A204.1 (cell line): ENCODE measurements at regions not wholly inside any gene's neighbourhood (a gene's known extent, or its start where the extent isn't known, plus 50 kb on each side); places are given as distances from the start of the nearest gene placed in this dataset.
"Not testable (repeated sequence)": the region's sequence is repeated elsewhere in the genome, so short reads cannot be mapped to it uniquely, and the experiment has no call there.

Source experiments
- FAIRE-seq: peaks from 2 replicates; lab custom pipeline; 2012; peaks lifted over from hg19 to GRCh38; lab: Jason Lieb, UNC

GRCh38 chr1:87963556-87963955, 634.9 kb downstream of the LMO4 start:
- FAIRE-seq = no peak

- FAIRE-seq = no peak
Measured at GRCh38 chr1:87965193-87965592, 636.5 kb downstream of the LMO4 start.

GRCh38 chr1:87968197-87968955, 639.7 kb downstream of the LMO4 start:
- no peak for FAIRE-seq

- no peak for FAIRE-seq
Measured at GRCh38 chr1:87969040-87969439, 640.4 kb downstream of the LMO4 start.

GRCh38 chr1:87972811-87973210, 644.1 kb downstream of the LMO4 start:
- no peak for FAIRE-seq

- FAIRE-seq = no peak
Measured at GRCh38 chr1:87973896-87974295, 645.2 kb downstream of the LMO4 start.

- no peak for FAIRE-seq
Measured at GRCh38 chr1:87976316-87976715, 647.6 kb downstream of the LMO4 start.

- FAIRE-seq = no peak
Measured at GRCh38 chr1:87977145-87977544, 648.5 kb downstream of the LMO4 start.

GRCh38 chr1:87979079-87979478, 650.4 kb downstream of the LMO4 start:
- FAIRE-seq = no peak

GRCh38 chr1:87980494-87980893, 651.8 kb downstream of the LMO4 start:
- FAIRE-seq = no peak

- FAIRE-seq = no peak
Measured at GRCh38 chr1:87981386-87981785, 652.7 kb downstream of the LMO4 start.

GRCh38 chr1:87981810-87982209, 653.1 kb downstream of the LMO4 start:
- no peak for FAIRE-seq

GRCh38 chr1:87983841-87984240, 655.2 kb downstream of the LMO4 start:
- no peak for FAIRE-seq

- FAIRE-seq = no peak
Measured at GRCh38 chr1:87985071-87985470, 656.4 kb downstream of the LMO4 start.

- FAIRE-seq = no peak
Measured at GRCh38 chr1:87986130-87986866, 657.6 kb downstream of the LMO4 start.

GRCh38 chr1:87989346-87989745, 660.7 kb downstream of the LMO4 start:
- FAIRE-seq = no peak

GRCh38 chr1:87992536-87992935, 663.9 kb downstream of the LMO4 start:
- FAIRE-seq = not testable (repeated sequence)

GRCh38 chr1:87993051-87993450, 664.4 kb downstream of the LMO4 start:
- FAIRE-seq = no peak

GRCh38 chr1:87999852-88000251, 671.2 kb downstream of the LMO4 start:
- no peak for FAIRE-seq

GRCh38 chr1:88001460-88001859, 672.8 kb downstream of the LMO4 start:
- no peak for FAIRE-seq

- no peak for FAIRE-seq
Measured at GRCh38 chr1:88003255-88003654, 674.6 kb downstream of the LMO4 start.

- no peak for FAIRE-seq
Measured at GRCh38 chr1:88009916-88010315, 674.2 kb upstream of the PKN2 start.

- no peak for FAIRE-seq
Measured at GRCh38 chr1:88013485-88013884, 670.6 kb upstream of the PKN2 start.

- no peak for FAIRE-seq
Measured at GRCh38 chr1:88014131-88014530, 669.9 kb upstream of the PKN2 start.
